ENCODE measurements at regions not wholly inside any gene's neighbourhood (a gene's known extent, or its start where the extent isn't known, plus 50 kb on each side); places are given as distances from the start of the nearest gene placed in this dataset.

DNA sequence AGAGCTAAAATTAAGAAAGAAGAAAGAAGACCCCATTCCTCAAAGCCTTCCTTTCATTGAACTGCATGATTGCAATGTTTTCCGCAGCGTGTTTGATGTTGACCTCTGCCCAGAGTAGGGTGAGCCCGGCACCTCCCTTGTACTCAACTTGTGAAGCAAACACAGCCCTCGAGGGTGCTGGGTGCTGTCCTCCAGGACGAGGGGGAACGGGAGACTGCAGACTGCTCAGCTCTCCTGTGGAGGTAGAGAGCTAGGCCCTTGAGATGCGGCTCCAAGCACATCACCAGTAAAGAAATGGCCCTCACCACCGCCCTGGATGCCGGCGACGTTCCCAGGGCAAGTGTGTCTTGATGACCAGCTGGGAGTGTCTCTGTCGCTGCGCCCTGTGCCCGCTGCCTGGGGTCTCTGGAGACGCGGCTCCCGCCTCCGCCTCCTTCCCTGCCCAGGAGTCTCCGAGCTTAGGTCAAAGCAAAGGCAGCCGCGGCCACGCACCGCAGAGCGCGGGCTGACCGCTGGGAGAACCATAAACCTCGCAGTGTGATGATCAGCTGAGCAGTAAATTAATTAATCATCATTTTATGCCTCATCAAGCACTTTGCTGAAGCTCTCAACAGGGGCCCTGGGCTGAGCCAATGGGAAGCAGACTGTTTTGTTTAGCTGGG, 108.7 kb downstream of the IRX2 start:
- no peak overlapping the region for H3K27ac ChIP-seq
- no peak for TF ChIP-seq EP300 (IDR thresholded peaks at IDR 0.05)
- TF ChIP-seq POLR2A (IDR thresholded peaks at IDR 0.05) = no peak
- TF ChIP-seq, protein P1, sequence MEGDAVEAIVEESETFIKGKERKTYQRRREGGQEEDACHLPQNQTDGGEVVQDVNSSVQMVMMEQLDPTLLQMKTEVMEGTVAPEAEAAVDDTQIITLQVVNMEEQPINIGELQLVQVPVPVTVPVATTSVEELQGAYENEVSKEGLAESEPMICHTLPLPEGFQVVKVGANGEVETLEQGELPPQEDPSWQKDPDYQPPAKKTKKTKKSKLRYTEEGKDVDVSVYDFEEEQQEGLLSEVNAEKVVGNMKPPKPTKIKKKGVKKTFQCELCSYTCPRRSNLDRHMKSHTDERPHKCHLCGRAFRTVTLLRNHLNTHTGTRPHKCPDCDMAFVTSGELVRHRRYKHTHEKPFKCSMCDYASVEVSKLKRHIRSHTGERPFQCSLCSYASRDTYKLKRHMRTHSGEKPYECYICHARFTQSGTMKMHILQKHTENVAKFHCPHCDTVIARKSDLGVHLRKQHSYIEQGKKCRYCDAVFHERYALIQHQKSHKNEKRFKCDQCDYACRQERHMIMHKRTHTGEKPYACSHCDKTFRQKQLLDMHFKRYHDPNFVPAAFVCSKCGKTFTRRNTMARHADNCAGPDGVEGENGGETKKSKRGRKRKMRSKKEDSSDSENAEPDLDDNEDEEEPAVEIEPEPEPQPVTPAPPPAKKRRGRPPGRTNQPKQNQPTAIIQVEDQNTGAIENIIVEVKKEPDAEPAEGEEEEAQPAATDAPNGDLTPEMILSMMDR (IDR thresholded peaks at IDR 0.05) = no peak
- TF ChIP-seq POLR2AphosphoS5 (IDR thresholded peaks at IDR 0.05) = no peak
- DNase-seq (ENCODE audit: low spot score in 2 of 2) = no peak
- H3K36me3 ChIP-seq = no peaks in the 10 kb centered on the region
- peaks cover 4% of the 10 kb centered on the region for H3K27me3 ChIP-seq
- H3K4me3 ChIP-seq = no peak overlapping the region
- H3K9me3 ChIP-seq = no peaks in the 10 kb centered on the region
- 87% methylated on average over 22 of the region's 27 CpGs for WGBS
- H3K4me1 ChIP-seq = no peaks in the 10 kb centered on the region

DNA sequence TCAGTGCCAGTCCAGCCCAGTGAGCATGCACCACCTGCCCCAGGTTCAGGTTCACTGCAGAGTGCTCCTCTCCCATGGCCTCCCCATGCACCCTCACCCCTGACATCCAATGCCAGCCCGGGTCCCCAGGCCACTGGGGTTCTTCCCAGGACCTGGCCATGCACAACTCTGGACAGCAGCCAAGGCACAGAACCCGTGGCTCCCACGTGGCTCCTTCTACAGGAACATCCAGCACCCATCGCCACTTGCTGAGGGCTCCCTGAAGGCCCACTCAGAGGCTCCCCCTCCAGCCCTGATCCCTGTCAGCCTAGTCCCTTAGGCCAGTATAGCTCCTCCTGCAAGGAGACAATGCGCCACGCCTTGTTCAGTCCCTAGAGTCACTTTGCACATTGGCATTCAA, 110.8 kb downstream of the IRX2 start:
- Histone ChIP-seq H3K9me3 (no peaks in the 10 kb centered on the region), H3K27me3 (peaks cover 6% of the 10 kb centered on the region), H3K4me1 (no peaks in the 10 kb centered on the region), H3K36me3 (no peaks in the 10 kb centered on the region), H3K4me3 (no peak overlapping the region), H3K27ac (no peak overlapping the region)
- TF ChIP-seq POLR2AphosphoS5 (IDR thresholded peaks at IDR 0.05) (no peak), EP300 (IDR thresholded peaks at IDR 0.05) (no peak), POLR2A (IDR thresholded peaks at IDR 0.05) (no peak)
- TF ChIP-seq, protein P1 (IDR thresholded peaks at IDR 0.05) = no peak
- DNase-seq (ENCODE audit: low spot score in 2 of 2) = no peak
- WGBS = 89% methylated on average over 3 of the region's 6 CpGs

DNA sequence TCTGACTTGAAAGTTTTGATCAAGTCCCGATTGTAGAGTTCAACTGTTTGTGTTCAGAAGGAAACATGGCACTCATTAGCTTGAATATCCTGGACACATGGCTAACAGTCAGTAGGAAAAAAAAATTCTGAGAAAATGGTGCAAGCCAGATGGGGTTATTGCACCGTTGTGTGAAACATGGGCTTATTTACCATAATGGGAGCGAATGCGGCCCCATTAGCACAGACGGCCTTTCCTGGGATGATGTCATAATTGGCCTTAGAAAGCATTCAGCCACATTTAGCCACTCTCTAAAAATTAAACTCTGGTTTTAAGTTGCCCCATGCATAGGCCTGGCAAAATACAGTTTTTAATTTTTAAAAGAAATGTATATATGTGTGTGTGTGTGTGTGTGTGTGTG, 112.1 kb downstream of the IRX2 start:
- Histone ChIP-seq H3K36me3 (no peaks in the 10 kb centered on the region), H3K4me1 (no peaks in the 10 kb centered on the region), H3K27ac (no peak overlapping the region), H3K4me3 (no peak overlapping the region), H3K9me3 (no peaks in the 10 kb centered on the region), H3K27me3 (peaks cover 16% of the 10 kb centered on the region)
- TF ChIP-seq, protein P1 (IDR thresholded peaks at IDR 0.05) = no peak
- TF ChIP-seq POLR2AphosphoS5 (IDR thresholded peaks at IDR 0.05) (no peak), POLR2A (IDR thresholded peaks at IDR 0.05) (no peak), EP300 (IDR thresholded peaks at IDR 0.05) (no peak)
- no peak for DNase-seq (ENCODE audit: low spot score in 2 of 2)
- 47% methylated on average over 5 of the region's 5 CpGs for WGBS

DNA sequence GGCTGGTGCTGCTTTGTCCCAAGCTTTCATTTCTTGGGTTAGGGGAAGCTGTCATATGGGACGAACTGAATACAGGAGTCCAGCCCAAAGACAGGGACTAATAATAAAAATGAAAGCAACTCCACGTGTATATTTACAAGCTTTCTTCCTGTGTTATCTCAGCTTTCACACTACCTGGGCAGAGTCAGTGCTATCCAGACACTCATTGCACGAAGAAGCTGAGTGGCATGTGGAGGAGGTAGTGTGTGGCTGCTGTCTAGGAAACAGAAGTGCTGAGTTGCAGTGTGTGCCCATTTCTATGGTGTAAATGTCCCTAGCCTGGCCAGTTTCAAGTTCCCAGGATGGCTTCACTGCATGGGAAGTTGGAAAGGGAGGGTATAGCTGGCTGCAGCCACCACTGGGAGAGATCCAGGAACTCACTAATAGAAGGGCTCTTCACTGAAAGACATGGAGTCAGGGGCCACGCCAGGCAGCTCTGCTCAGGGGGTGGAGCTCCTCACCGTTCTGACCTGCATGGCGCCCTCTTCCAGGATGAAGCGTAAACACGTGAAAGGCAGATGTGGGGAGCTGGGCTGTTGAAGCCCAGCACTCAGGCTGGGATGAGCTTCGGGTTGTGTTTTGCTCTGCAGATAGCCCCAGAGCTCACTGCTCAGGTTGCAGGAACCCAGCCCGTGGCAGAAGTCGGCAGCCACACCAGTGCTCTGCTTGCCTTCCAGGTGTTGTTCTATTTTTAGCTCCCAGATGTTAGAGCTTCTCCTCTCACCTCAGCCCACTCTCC, 116.9 kb downstream of the IRX2 start:
- H3K27me3 ChIP-seq = peaks cover 18% of the 10 kb centered on the region
- H3K27ac ChIP-seq = no peak overlapping the region
- no peak for DNase-seq (ENCODE audit: low spot score in 2 of 2)
- H3K9me3 ChIP-seq = no peaks in the 10 kb centered on the region
- TF ChIP-seq POLR2A (IDR thresholded peaks at IDR 0.05) (no peak), POLR2AphosphoS5 (IDR thresholded peaks at IDR 0.05) (no peak), EP300 (IDR thresholded peaks at IDR 0.05) (no peak)
- TF ChIP-seq, protein P1 (IDR thresholded peaks at IDR 0.05) = no peak
- WGBS = 74% methylated on average over 6 of the region's 11 CpGs
- no peaks in the 10 kb centered on the region for H3K4me1 ChIP-seq
- no peak overlapping the region for H3K4me3 ChIP-seq
- no peaks in the 10 kb centered on the region for H3K36me3 ChIP-seq

DNA sequence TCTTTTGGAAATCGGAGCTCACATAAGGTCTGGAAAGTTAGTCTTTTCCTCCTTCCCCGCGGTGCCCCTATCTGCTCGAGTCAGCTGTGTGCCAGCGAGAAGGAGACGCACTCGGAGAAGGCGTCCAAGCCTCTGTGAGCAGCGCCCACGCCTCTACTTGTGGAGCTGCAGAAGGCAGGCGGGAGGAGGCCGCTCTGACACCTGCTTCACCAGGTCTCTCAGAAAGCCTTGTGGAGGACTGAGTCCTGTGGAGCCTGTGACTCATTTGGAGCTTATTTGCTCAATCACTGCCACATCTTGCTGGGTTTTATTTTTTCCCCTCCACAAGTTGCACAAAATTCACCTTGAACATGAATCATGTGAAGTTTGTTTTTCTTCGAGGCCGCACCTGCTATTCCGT, 117.5 kb downstream of the IRX2 start:
- Histone ChIP-seq H3K4me3 (no peak overlapping the region), H3K36me3 (no peaks in the 10 kb centered on the region), H3K27me3 (peaks cover 18% of the 10 kb centered on the region), H3K9me3 (no peaks in the 10 kb centered on the region), H3K27ac (no peak overlapping the region), H3K4me1 (no peaks in the 10 kb centered on the region)
- no peak for TF ChIP-seq POLR2AphosphoS5 (IDR thresholded peaks at IDR 0.05)
- TF ChIP-seq EP300 (IDR thresholded peaks at IDR 0.05) = no peak
- TF ChIP-seq POLR2A (IDR thresholded peaks at IDR 0.05) = no peak
- TF ChIP-seq, protein P1 (IDR thresholded peaks at IDR 0.05) = no peak
- WGBS = 82% methylated on average over 10 of the region's 15 CpGs
- DNase-seq (ENCODE audit: low spot score in 2 of 2) = no peak

All from suprapubic skin (tissue), 4 donors.